Karpas-422 (cell line): ENCODE measurements at regions not wholly inside any gene's neighbourhood (a gene's known extent, or its start where the extent isn't known, plus 50 kb on each side); places are given as distances from the start of the nearest gene placed in this dataset.
A peak's percentile ranks its signal among the peaks of the same experiment; 100 is the strongest.
"Not testable (repeated sequence)": the region's sequence is repeated elsewhere in the genome, so short reads cannot be mapped to it uniquely, and the experiment has no call there.

Source experiments
- DNase-seq: peaks from one replicate; pipeline ENCODE4 v3.0.0-alpha.2; 2015
- H2AFZ ChIP-seq: fragments of 200-600 bp; sonication (generic); 2 replicates; pipeline ENCODE4 v1.6.1; 2014; ENCODE audit warnings: antibody characterized with exemption, low read length, mixed read lengths
- H3K27ac ChIP-seq: fragments of 200-600 bp; sonication (generic); 2 replicates; pipeline ENCODE4 v1.5.1; 2014; ENCODE audit warnings: mild to moderate bottlenecking, low read length, moderate library complexity
- H3K27me3 ChIP-seq: fragments of 200-600 bp; sonication (generic); 2 replicates; pipeline ENCODE4 v1.6.1; 2014; ENCODE audit warnings: low read length, mixed read lengths
- H3K36me3 ChIP-seq: fragments of 200-600 bp; sonication (generic); 2 replicates; pipeline ENCODE4 v1.6.1; 2014; ENCODE audit warnings: low read length, mixed read lengths; ENCODE audit not compliant: insufficient read depth
- H3K4me1 ChIP-seq: fragments of 200-600 bp; sonication (generic); 2 replicates; pipeline ENCODE4 v1.6.1; 2014; ENCODE audit warnings: mild to moderate bottlenecking, low read length, mixed read lengths
- H3K4me2 ChIP-seq: fragments of 200-600 bp; sonication (generic); 2 replicates; pipeline ENCODE4 v1.6.1; 2014; ENCODE audit warnings: low read length, low read depth, mild to moderate bottlenecking; ENCODE audit not compliant: poor library complexity, severe bottlenecking
- H3K4me3 ChIP-seq: fragments of 200-600 bp; sonication (generic); 2 replicates; pipeline ENCODE4 v1.5.1; 2014; ENCODE audit warnings: mild to moderate bottlenecking, antibody characterized with exemption, low read length, mixed read lengths
- H3K79me2 ChIP-seq: fragments of 200-600 bp; sonication (generic); 2 replicates; pipeline ENCODE4 v1.6.1; 2014; ENCODE audit warnings: mild to moderate bottlenecking, low read length, mixed read lengths
- H3K9ac ChIP-seq: fragments of 200-600 bp; sonication (generic); 2 replicates; pipeline ENCODE4 v1.6.0; 2014; ENCODE audit warnings: low read length
- H3K9me2 ChIP-seq: fragments of 200-600 bp; sonication (generic), shearing (Covaris generic); replicated peaks from 2 replicates; pipeline ENCODE4 v1.6.0; 2014; ENCODE audit warnings: mild to moderate bottlenecking, low read length, moderate library complexity; ENCODE audit not compliant: insufficient read depth
- H3K9me3 ChIP-seq: fragments of 300-700, 200-600 bp; sonication (generic); 2 replicates; pipeline ENCODE4 v1.6.1; 2014; ENCODE audit warnings: low read length, mixed read lengths
- H4K20me1 ChIP-seq: fragments of 200-600 bp; sonication (generic); 2 replicates; pipeline ENCODE4 v1.6.1; 2014; ENCODE audit warnings: mild to moderate bottlenecking, antibody characterized with exemption, low read length, low read depth; ENCODE audit not compliant: insufficient read depth

DNA sequence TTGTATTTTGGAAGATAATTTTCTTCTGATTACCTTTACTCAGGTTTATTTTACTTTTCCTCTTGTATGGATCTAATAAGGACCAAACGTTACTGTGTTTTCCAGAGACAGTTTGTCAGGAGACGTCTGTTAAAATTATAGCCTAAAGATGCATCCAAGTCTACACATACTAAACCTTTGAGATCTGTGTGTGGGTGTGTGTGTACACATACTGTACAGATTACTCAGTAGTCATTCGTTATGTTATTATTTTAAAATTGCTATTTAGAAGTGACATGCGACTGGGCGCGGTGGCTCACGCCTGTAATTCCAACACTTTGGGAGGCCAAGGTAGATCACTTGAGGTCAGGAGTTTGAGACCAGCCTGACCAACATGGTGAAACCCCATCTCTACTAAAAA, 51.6 kb upstream of the CNTLN start:
- H3K27ac ChIP-seq, result no peak overlapping the region
- no peaks in the 10 kb centered on the region for H3K4me1 ChIP-seq
- no peaks in the 10 kb centered on the region for H3K27me3 ChIP-seq
- H2AFZ ChIP-seq, result no peak overlapping the region
- H3K9me2 ChIP-seq, result no peaks in the 10 kb centered on the region
- no peaks in the 10 kb centered on the region for H3K79me2 ChIP-seq
- no peaks in the 10 kb centered on the region for H3K36me3 ChIP-seq
- no peak for DNase-seq
- no peaks in the 10 kb centered on the region for H3K9me3 ChIP-seq
- H3K4me2 ChIP-seq, result no peak overlapping the region
- H3K4me3 ChIP-seq, result no peak overlapping the region
- H3K9ac ChIP-seq, result no peak overlapping the region
- no peaks in the 10 kb centered on the region for H4K20me1 ChIP-seq

DNA sequence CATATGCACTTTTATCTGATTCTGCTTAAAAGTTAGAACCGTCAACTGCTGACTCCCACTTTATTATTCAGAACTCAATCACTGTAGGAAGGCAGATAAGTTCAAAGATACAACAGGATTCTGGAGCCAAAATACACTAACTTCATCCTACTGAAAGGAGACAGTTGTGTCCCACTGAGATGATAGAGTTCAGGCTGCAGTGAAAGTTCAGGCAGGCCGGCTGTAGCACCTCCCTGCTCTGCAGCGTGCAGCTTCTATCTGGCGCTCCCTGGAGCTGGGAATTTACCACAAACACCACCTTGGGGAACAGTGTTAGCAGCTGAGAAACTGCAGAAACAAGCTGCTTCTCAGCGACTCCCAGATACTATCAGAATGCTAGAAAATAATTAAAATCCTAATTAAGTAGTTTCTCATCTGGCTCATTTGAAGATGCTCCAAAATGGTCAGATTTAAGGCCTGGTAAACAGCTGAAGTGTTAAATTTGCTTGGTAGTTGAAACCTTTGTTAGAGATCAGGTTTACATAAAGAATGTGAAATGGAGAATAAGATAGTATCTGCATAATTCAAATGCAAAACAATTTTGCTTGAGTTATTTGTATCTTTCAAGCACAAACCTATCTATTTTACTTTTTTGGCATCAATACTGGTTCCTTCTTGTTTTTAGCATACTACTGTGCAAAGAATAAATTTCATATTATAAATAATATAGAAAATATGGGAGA, 52.3 kb upstream of the CNTLN start:
- no peak overlapping the region for H3K27ac ChIP-seq
- H3K79me2 ChIP-seq, result no peaks in the 10 kb centered on the region
- no peaks in the 10 kb centered on the region for H3K27me3 ChIP-seq
- H3K9me3 ChIP-seq, result no peaks in the 10 kb centered on the region
- H3K36me3 ChIP-seq, result no peaks in the 10 kb centered on the region
- no peak overlapping the region for H3K4me3 ChIP-seq
- no peaks in the 10 kb centered on the region for H3K4me1 ChIP-seq
- H3K4me2 ChIP-seq, result no peak overlapping the region
- H3K9me2 ChIP-seq, result no peaks in the 10 kb centered on the region
- DNase-seq, result no peak
- 0 out of 2 replicates have a peak overlapping the region, but pooled peaks have one; percentile 7 for H2AFZ ChIP-seq
- H4K20me1 ChIP-seq, result no peaks in the 10 kb centered on the region
- H3K9ac ChIP-seq, result no peak overlapping the region

DNA sequence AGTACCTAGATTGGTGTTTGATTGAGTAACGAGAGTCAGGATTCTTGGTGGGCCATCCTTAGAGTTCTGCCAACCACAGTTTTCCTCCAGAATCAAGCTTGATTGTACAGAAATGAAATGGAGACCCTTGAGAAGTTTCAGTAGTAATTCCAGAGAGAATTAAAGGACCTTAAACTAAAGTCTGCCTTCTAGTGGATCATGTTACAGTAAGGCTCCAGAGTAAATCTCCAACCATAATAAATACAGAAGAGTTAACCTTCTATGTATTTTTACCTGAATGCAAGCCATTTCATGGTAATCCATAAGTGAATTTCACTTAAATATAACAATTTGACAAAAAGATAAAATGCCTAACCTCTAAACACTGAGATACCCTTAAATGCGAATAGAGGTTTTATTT, 53.0 kb upstream of the CNTLN start:
- H3K36me3 ChIP-seq, result no peaks in the 10 kb centered on the region
- no peaks in the 10 kb centered on the region for H3K9me3 ChIP-seq
- H3K4me3 ChIP-seq, result no peak overlapping the region
- H3K79me2 ChIP-seq, result no peaks in the 10 kb centered on the region
- H3K27ac ChIP-seq, result no peak overlapping the region
- no peaks in the 10 kb centered on the region for H4K20me1 ChIP-seq
- no peak overlapping the region for H3K4me2 ChIP-seq
- no peaks in the 10 kb centered on the region for H3K9me2 ChIP-seq
- H2AFZ ChIP-seq, result no peak overlapping the region
- no peak overlapping the region for H3K9ac ChIP-seq
- H3K4me1 ChIP-seq, result no peaks in the 10 kb centered on the region
- DNase-seq, result no peak
- H3K27me3 ChIP-seq, result no peaks in the 10 kb centered on the region

DNA sequence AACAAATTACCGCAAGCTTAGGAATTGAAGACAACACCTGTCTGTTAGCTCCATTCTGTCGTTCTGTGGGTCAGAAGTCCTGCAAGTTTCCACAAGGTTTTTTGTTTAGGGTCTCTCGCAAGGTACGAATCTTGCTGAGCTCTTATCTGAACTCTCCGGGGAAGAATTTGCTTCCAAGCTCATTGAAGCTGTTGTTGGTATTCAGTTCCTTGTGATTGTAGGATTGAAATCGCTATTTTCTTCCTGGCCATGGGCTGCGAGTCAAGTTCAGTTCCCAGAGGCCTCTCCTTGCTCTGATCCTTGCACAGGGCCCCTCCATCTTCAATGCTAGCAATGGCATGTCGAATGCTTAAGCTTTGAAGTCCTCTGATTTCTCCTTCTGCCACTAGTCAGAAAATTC, 53.5 kb upstream of the CNTLN start:
- no peaks in the 10 kb centered on the region for H3K4me1 ChIP-seq
- no peak overlapping the region for H3K4me2 ChIP-seq

DNA sequence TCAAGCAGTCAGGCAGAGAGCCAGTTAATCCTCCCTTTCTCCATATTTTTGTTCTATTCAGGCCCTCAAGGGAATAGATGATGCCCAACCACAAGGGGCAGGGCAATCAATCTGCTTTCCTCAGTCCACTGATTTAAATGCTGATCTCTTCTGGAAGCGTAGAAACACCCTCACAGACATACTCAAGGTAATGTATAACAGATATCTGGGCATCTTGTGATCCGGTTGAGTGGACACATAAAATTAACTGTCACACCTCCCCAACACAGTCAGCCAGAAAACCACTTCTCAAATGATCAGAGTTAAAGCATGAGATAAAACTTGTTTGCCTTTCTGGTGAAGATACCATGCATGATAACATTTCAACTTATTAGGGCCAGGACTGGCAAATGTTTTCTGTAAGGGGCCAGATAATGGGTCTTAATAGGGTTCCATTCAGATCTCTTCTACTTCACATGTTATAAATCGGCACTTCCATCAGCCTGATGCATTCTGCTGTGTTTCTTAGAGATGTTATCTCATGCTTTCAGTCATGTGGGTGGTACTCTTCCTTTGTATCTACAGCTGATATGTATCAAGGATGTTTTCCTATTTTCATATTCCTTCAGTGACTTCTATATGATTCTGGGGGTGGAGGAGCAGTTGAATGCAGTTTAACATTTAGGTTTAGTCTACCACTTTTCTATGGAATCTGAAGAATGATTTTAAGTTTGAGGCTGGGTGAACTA, 58.9 kb upstream of the CNTLN start:
- Histone ChIP-seq H3K27me3 (no peaks in the 10 kb centered on the region), H3K9me3 (no peaks in the 10 kb centered on the region), H3K9me2 (no peaks in the 10 kb centered on the region), H3K79me2 (no peaks in the 10 kb centered on the region), H2AFZ (no peak overlapping the region), H3K9ac (no peak overlapping the region), H3K4me3 (no peak overlapping the region), H3K4me1 (no peaks in the 10 kb centered on the region), H3K4me2 (no peak overlapping the region), H4K20me1 (no peaks in the 10 kb centered on the region), H3K36me3 (no peaks in the 10 kb centered on the region), H3K27ac (no peak overlapping the region)
- DNase-seq, result no peak

More for the DNA sequence above, 53.5 kb upstream of the CNTLN start:
- H3K27ac ChIP-seq, result no peak overlapping the region
- no peak overlapping the region for H3K4me3 ChIP-seq
- no peaks in the 10 kb centered on the region for H3K79me2 ChIP-seq
- no peak overlapping the region for H2AFZ ChIP-seq
- H3K9ac ChIP-seq, result no peak overlapping the region
- H3K36me3 ChIP-seq, result no peaks in the 10 kb centered on the region
- H3K9me3 ChIP-seq, result no peaks in the 10 kb centered on the region
- DNase-seq, result no peak
- no peaks in the 10 kb centered on the region for H4K20me1 ChIP-seq
- H3K9me2 ChIP-seq, result no peaks in the 10 kb centered on the region
- H3K27me3 ChIP-seq, result no peaks in the 10 kb centered on the region

DNA sequence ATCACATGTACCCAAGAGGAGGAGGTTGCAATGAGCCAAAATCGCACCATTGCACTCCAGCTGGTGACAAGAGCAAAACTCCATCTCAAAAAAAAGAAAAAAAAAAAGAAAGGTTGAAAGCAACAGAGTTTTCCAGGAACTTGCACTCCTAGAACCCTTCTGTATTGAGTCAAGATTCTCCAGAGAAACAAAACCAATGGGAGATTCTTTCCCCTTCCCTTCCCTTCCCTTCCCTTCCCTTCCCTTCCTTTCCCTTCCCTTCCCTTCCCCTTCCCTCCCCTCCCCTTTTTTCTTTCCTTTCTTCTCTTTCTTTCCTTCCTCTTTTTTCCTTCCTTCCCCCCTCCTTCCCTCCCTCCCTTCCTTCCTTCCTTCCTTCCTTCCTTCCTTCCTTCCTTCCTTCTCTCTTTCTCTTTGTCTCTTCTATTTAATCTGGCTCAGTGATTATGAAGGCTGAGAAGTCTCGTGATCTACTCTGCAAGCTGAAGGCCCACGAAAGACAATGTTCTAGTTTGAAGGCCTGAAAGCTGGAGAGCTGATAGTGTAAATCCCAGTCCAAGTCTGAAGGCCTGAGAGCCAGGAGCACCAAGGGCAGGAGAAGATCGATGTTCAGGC, 59.6 kb upstream of the CNTLN start:
- no peak overlapping the region for H3K4me2 ChIP-seq
- no peaks in the 10 kb centered on the region for H3K36me3 ChIP-seq
- H3K9me2 ChIP-seq, result no peaks in the 10 kb centered on the region
- H3K9ac ChIP-seq, result no peak overlapping the region
- no peaks in the 10 kb centered on the region for H3K79me2 ChIP-seq
- H3K27ac ChIP-seq, result no peak overlapping the region
- no peak for DNase-seq
- H3K4me1 ChIP-seq, result no peaks in the 10 kb centered on the region
- no peak overlapping the region for H3K4me3 ChIP-seq
- H2AFZ ChIP-seq, result no peak overlapping the region
- no peaks in the 10 kb centered on the region for H4K20me1 ChIP-seq
- H3K27me3 ChIP-seq, result no peaks in the 10 kb centered on the region
- no peaks in the 10 kb centered on the region for H3K9me3 ChIP-seq

DNA sequence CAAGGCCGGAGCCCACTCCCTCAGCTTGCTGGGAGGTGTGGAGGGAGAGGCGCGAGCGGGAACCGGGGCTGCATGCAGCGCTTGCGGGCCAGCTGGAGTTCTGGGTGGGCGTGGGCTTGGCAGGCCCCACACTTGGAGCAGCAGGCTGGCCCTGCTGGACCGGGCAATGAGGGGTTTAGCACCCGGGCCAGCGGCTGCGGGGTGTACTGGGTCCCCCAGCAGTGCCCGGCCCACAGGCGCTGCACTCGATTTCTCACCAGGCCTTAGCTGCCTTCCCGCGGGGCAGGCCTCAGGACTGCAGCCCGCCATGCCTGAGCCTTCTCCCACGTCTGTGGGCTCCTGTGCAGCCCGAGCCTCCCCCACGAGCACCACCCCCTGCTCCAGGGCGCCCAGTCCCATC, 62.3 kb upstream of the CNTLN start:
- H3K4me2 ChIP-seq, H3K27me3 ChIP-seq, DNase-seq, H3K4me1 ChIP-seq, H3K79me2 ChIP-seq, H3K27ac ChIP-seq, H3K4me3 ChIP-seq, H3K9me3 ChIP-seq, H2AFZ ChIP-seq, H3K9me2 ChIP-seq, H3K36me3 ChIP-seq, H4K20me1 ChIP-seq, H3K9ac ChIP-seq: not testable (repeated sequence)

DNA sequence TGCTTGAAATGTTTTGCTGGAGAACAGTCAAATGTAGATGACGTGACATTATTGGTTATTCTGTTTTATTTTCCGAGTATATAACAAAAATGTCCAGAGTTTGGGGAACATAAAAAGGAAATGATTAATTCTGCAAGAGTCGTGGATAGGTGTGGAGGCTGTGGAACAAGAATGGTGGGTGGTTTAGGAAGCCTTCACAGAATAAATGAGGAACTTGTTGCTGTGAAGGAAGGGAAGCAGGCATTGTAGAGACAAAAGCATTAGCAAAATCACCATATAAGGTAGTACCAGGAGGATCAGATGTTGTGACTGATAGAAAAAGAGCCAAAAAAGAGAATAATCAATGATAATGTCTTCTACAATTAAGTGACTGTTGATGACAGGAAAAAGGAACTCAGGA, 66.2 kb upstream of the CNTLN start:
- H3K4me2 ChIP-seq, result no peak overlapping the region
- H3K36me3 ChIP-seq, result no peaks in the 10 kb centered on the region
- no peaks in the 10 kb centered on the region for H4K20me1 ChIP-seq
- DNase-seq, result no peak
- no peaks in the 10 kb centered on the region for H3K9me3 ChIP-seq
- H3K9me2 ChIP-seq, result no peaks in the 10 kb centered on the region
- H2AFZ ChIP-seq, result 0 out of 2 replicates have a peak overlapping the region, but pooled peaks have one; percentile 2
- H3K79me2 ChIP-seq, result no peaks in the 10 kb centered on the region
- H3K27ac ChIP-seq, result no peak overlapping the region
- no peak overlapping the region for H3K9ac ChIP-seq
- no peak overlapping the region for H3K4me3 ChIP-seq
- no peaks in the 10 kb centered on the region for H3K27me3 ChIP-seq
- H3K4me1 ChIP-seq, result no peaks in the 10 kb centered on the region
